ENCODE measurements at regions not wholly inside any gene's neighbourhood (a gene's known extent, or its start where the extent isn't known, plus 50 kb on each side); places are given as distances from the start of the nearest gene placed in this dataset.

GRCh38 chr1:89472253-89472652 lies 52.4 kb upstream of the LRRC8B start:
- H3K27me3 ChIP-seq: no peaks in the 10 kb centered on the region
- no peaks in the 10 kb centered on the region for H3K4me1 ChIP-seq
- H3K36me3 ChIP-seq: no peaks in the 10 kb centered on the region
- no peaks in the 10 kb centered on the region for H3K9me3 ChIP-seq
- H3K27ac ChIP-seq (replicated peaks in 1 of 4): no peak overlapping the region
- TF ChIP-seq CTCF (IDR thresholded peaks at IDR 0.05): no peak
- no peak for TF ChIP-seq POLR2AphosphoS5 (IDR thresholded peaks at IDR 0.05)
- TF ChIP-seq POLR2A (IDR thresholded peaks at IDR 0.05; ENCODE audit: low read depth): no peak
- TF ChIP-seq EP300 (IDR thresholded peaks at IDR 0.05): no peak
- intact Hi-C loops (cut with DNase I): no loop called here
- WGBS: 95% methylated on average over 1 of the region's 1 CpG
- no peak overlapping the region for H3K4me3 ChIP-seq
- DNase-seq (ENCODE audit: extremely low spot score): no peak

DNA sequence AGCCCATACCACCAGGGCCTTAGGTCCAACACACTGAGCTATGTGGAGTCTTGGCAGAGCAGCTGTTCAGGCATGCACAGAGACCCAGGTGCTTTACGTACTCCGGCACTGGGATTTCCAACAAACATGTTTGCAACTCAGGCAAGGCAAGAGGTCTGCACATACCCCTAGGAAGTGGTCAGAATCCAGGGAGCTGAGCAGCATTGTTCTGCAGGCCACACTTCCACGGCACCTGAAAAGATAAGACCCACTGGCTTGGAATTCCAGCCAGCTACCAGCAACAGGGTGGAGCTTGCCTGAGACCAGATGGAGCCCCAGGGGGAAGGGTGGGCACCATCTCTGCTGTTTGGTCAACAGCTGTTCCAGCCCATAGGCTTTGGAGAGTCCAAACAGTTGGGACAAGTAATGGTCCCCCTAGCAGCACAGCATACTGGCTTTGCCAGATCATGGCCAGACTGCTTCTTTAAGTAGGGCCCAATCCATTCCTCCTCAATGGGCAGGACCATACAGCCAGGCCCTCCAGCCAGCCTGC lies 51.7 kb upstream of the LRRC8B start:
- no peak for TF ChIP-seq CTCF (IDR thresholded peaks at IDR 0.05)
- no peak for TF ChIP-seq POLR2A (IDR thresholded peaks at IDR 0.05; ENCODE audit: low read depth)
- TF ChIP-seq EP300 (IDR thresholded peaks at IDR 0.05): no peak
- TF ChIP-seq POLR2AphosphoS5 (IDR thresholded peaks at IDR 0.05): no peak
- DNase-seq (ENCODE audit: extremely low spot score): no peak
- H3K9me3 ChIP-seq: no peaks in the 10 kb centered on the region
- H3K36me3 ChIP-seq: no peaks in the 10 kb centered on the region
- no CpG with 5 or more reads among the region's 3 CpGs for WGBS
- H3K27ac ChIP-seq (replicated peaks in 1 of 4): no peak overlapping the region
- intact Hi-C loops (cut with DNase I): no loop called here
- no peak overlapping the region for H3K4me3 ChIP-seq
- H3K27me3 ChIP-seq: no peaks in the 10 kb centered on the region
- no peaks in the 10 kb centered on the region for H3K4me1 ChIP-seq
